ENCODE measurements at regions not wholly inside any gene's neighbourhood (a gene's known extent, or its start where the extent isn't known, plus 50 kb on each side); places are given as distances from the start of the nearest gene placed in this dataset.

DNA sequence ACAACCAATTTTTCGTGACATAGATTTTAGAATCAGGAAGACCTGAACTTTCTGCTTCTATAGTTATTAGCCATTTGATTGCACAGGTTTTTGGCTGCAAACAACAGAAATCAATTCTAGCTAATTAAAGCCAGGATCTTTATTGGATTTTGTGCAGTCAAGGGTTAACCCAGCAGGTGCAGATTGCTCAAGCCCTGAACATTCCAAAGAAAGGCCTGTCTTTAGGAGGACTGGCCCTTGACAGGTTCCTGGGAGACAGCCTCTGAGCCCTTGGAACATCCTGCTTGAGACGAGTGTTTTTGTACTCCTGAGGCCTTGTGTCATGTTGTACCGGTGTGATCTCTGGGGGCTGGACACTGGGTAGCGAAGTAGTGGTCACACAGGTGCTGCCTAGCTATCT lies 174.6 kb downstream of the PTCSC3 start:
- Histone ChIP-seq H3K27me3 (ENCODE audit: low read depth) (peaks cover 22% of the 10 kb centered on the region), H3K27ac (replicated peaks) (no peak overlapping the region), H3K9me3 (replicated peaks) (no peaks in the 10 kb centered on the region), H3K4me1 (no peaks in the 10 kb centered on the region), H3K4me3 (no peak overlapping the region), H3K36me3 (no peaks in the 10 kb centered on the region)
- DNase-seq = no peak
- intact Hi-C loops (cut with micrococcal nuclease) = no loop called here
- no peak for TF ChIP-seq CTCF (IDR thresholded peaks at IDR 0.05; ENCODE audit: borderline replicate concordance)

- Histone ChIP-seq H3K27ac (replicated peaks) (no peak overlapping the region), H3K4me3 (no peak overlapping the region), H3K36me3 (no peaks in the 10 kb centered on the region), H3K9me3 (replicated peaks) (no peaks in the 10 kb centered on the region), H3K4me1 (no peaks in the 10 kb centered on the region), H3K27me3 (ENCODE audit: low read depth) (peaks cover 22% of the 10 kb centered on the region)
- no peak for TF ChIP-seq CTCF (IDR thresholded peaks at IDR 0.05; ENCODE audit: borderline replicate concordance)
- intact Hi-C loops (cut with micrococcal nuclease) = no loop called here
- DNase-seq = no peak
These were observed 173.2 kb downstream of the BRMS1L start for GRCh38 chr14:35999294-35999693.

DNA sequence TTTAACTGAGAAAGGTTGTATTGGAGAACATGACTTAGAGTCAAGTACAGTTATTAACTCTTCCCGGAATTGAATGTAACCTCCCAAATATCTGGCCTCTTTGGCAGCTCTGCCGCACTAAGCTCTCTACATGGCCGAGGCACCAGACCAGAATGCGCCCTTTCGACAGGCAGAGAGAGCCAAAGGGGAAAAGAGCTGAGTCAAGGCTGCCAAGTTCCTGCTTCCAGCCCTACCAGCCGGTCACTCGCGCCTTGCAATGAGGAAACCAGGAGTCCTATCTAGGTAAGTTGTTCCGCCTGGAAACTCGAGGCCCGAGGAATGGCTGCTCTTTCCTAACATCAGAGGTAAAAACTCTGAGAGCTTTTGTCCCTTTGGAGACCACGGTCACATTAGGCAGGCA lies 172.2 kb downstream of the BRMS1L start:
- intact Hi-C loops (cut with micrococcal nuclease) = no loop called here
- Histone ChIP-seq H3K4me3 (no peak overlapping the region), H3K4me1 (no peaks in the 10 kb centered on the region), H3K9me3 (replicated peaks) (no peaks in the 10 kb centered on the region), H3K36me3 (no peaks in the 10 kb centered on the region), H3K27ac (replicated peaks) (no peak overlapping the region), H3K27me3 (ENCODE audit: low read depth) (peaks cover 22% of the 10 kb centered on the region)
- DNase-seq = no peak
- no peak for TF ChIP-seq CTCF (IDR thresholded peaks at IDR 0.05; ENCODE audit: borderline replicate concordance)

- no peaks in the 10 kb centered on the region for H3K4me1 ChIP-seq
- H3K4me3 ChIP-seq = no peak overlapping the region
- TF ChIP-seq CTCF (IDR thresholded peaks at IDR 0.05; ENCODE audit: borderline replicate concordance) = no peak
- H3K9me3 ChIP-seq (replicated peaks) = no peaks in the 10 kb centered on the region
- H3K36me3 ChIP-seq = no peaks in the 10 kb centered on the region
- H3K27me3 ChIP-seq (ENCODE audit: low read depth) = peaks cover 10% of the 10 kb centered on the region
- DNase-seq = no peak
- H3K27ac ChIP-seq (replicated peaks) = no peak overlapping the region
- intact Hi-C loops (cut with micrococcal nuclease) = no loop called here
These were observed 167.5 kb downstream of the BRMS1L start for GRCh38 chr14:35993684-35993960.

GRCh38 chr14:35992816-35993683 lies 166.9 kb downstream of the BRMS1L start:
- no peak for TF ChIP-seq CTCF (IDR thresholded peaks at IDR 0.05; ENCODE audit: borderline replicate concordance)
- Histone ChIP-seq H3K4me1 (no peaks in the 10 kb centered on the region), H3K27me3 (ENCODE audit: low read depth) (peaks cover 4% of the 10 kb centered on the region), H3K9me3 (replicated peaks) (no peaks in the 10 kb centered on the region), H3K36me3 (no peaks in the 10 kb centered on the region), H3K4me3 (no peak overlapping the region), H3K27ac (replicated peaks) (no peak overlapping the region)
- DNase-seq = no peak
- intact Hi-C loops (cut with micrococcal nuclease) = no loop called here

All from left ventricle myocardium inferior (tissue), 1 donor.